K562 (cell line): ENCODE measurements at regions not wholly inside any gene's neighbourhood (a gene's known extent, or its start where the extent isn't known, plus 50 kb on each side); places are given as distances from the start of the nearest gene placed in this dataset.

Experiments used
- ATAC-seq: fragments of 200-7000 bp; cut with Tn5 transposase; 3 replicates; pipeline ENCODE4 v1.9.1; 2020; ENCODE audit warnings: moderate library complexity
- BruUV-seq: library from RNA; stranded (reverse); fragments of 400-500 nt; replicated peaks from 2 replicates; lab custom pipeline; 2021; lab: Mats Ljungman, UMichigan
- CTCF ChIA-PET: fragments of 300-600 bp; formaldehyde crosslinking; extraction: SDS; loops from one replicate; lab custom pipeline; 2021; ENCODE audit warnings: low intra/inter-chr PET ratio; lab: Yijun Ruan, JAX
- POLR2A ChIA-PET: fragments of 300-600, 350-650 bp; sonication (Branson Sonifier 250); formaldehyde crosslinking; extraction: SDS; loops from one replicate; lab custom pipeline; 2021; ENCODE audit warnings: antibody characterized with exemption, inconsistent platforms; lab: Yijun Ruan, JAX
- DNase-seq, 4 experiments: peaks; one replicate each; pipeline versions ENCODE4 v3.0.0 to v3.0.0-alpha.2; 2011 to 2018; ENCODE audit warnings: low spot score in 3 of 4, mixed read lengths in 3 of 4; ENCODE audit errors: extremely low read depth in 1 of 4
- FAIRE-seq: peaks from 2 replicates; lab custom pipeline; 2011; peaks lifted over from hg19 to GRCh38; lab: Jason Lieb, UNC
- H2AFZ ChIP-seq: 2 replicates; pipeline ENCODE4 v1.6.0; 2011; ENCODE audit warnings: low read depth, low read length, control low read depth, inconsistent platforms
- H3K27ac ChIP-seq: fragments of 200-600 bp; 3 replicates; pipeline ENCODE4 v1.8.0; 2011; ENCODE audit warnings: low read depth, mild to moderate bottlenecking, control low read depth, inconsistent platforms, low read length, moderate library complexity, mixed read lengths; ENCODE audit errors: extremely low read depth
- H3K27me3 ChIP-seq, 2 experiments: fragments of 300-600 bp in 1 of 2; 2 replicates in 1 of 2; 3 replicates in 1 of 2; pipeline versions ENCODE4 v1.6.0 to v1.8.0; 2011; ENCODE audit warnings: inconsistent platforms in 2 of 2, low read length in 2 of 2, mild to moderate bottlenecking in 1 of 2, mixed read lengths in 1 of 2, moderate library complexity in 1 of 2; ENCODE audit not compliant: control insufficient read depth in 2 of 2, insufficient read depth in 2 of 2
- H3K36me3 ChIP-seq: fragments of 300-600 bp; 3 replicates; pipeline ENCODE4 v1.8.0; 2011; ENCODE audit warnings: mild to moderate bottlenecking, low read length, inconsistent platforms; ENCODE audit not compliant: control insufficient read depth, insufficient read depth
- H3K4me1 ChIP-seq, 2 experiments: fragments of 200-600 bp in 1 of 2; replicated peaks in 1 of 2; 2 replicates in 1 of 2; 3 replicates in 1 of 2; pipeline versions ENCODE4 v1.5.1 to v1.8.0; 2011; ENCODE audit warnings: inconsistent platforms in 2 of 2, low read length in 2 of 2, mild to moderate bottlenecking in 1 of 2, mixed read lengths in 1 of 2, moderate library complexity in 1 of 2; ENCODE audit not compliant: control insufficient read depth in 2 of 2, insufficient read depth in 2 of 2
- H3K4me2 ChIP-seq: 2 replicates; pipeline ENCODE4 v1.6.1; 2011; ENCODE audit warnings: low read length, control low read depth, inconsistent platforms, mixed read lengths; ENCODE audit not compliant: insufficient read depth
- H3K4me3 ChIP-seq: fragments of 200-600 bp; sonication (generic), shearing (Covaris generic); 2 replicates; pipeline ENCODE4 v1.5.1; 2016; ENCODE audit warnings: control low read depth, inconsistent platforms
- H3K79me2 ChIP-seq: fragments of 200-600 bp; 3 replicates; pipeline ENCODE4 v1.8.0; 2011; ENCODE audit warnings: low read length, inconsistent platforms; ENCODE audit not compliant: control insufficient read depth, insufficient read depth
- H3K9ac ChIP-seq, 2 experiments: 2 replicates each; pipeline versions ENCODE4 v1.6.0 to v1.6.1; 2011; ENCODE audit warnings: low read depth in 2 of 2, low read length in 2 of 2, control low read depth in 1 of 2, inconsistent platforms in 1 of 2, mild to moderate bottlenecking in 1 of 2, mixed read lengths in 1 of 2; ENCODE audit not compliant: insufficient read depth in 1 of 2
- H3K9me1 ChIP-seq: one replicate; pipeline ENCODE4 v1.6.0; 2011; ENCODE audit warnings: inconsistent platforms, mild to moderate bottlenecking, low read length, moderate library complexity; ENCODE audit not compliant: control insufficient read depth, insufficient read depth
- H3K9me3 ChIP-seq: replicated peaks from 2 replicates; pipeline ENCODE4 v1.5.1; 2011; ENCODE audit warnings: low read depth, low read length, inconsistent platforms; ENCODE audit not compliant: control insufficient read depth, insufficient read depth
- H4K20me1 ChIP-seq: replicated peaks from 2 replicates; pipeline ENCODE4 v1.6.1; 2011; ENCODE audit warnings: low read length, inconsistent platforms, mixed read lengths; ENCODE audit not compliant: control insufficient read depth, insufficient read depth
- ASH1L ChIP-seq: fragments of 450-650 bp; IDR thresholded peaks from 2 replicates; pipeline ENCODE4 v1.6.1; 2018; ENCODE audit warnings: borderline replicate concordance, mild to moderate bottlenecking, low read depth; ENCODE audit not compliant: partially characterized antibody
- EGR1 ChIP-seq: fragments of 450-650 bp; conservative IDR thresholded peaks from 2 replicates; pipeline ENCODE4 v1.6.1; 2017; ENCODE audit warnings: mild to moderate bottlenecking
- FOXM1 ChIP-seq, 2 experiments: fragments of 450-650 bp in 1 of 2; sonication (generic) in 1 of 2; formaldehyde crosslinking in 1 of 2; IDR thresholded peaks; 2 replicates each; pipeline versions ENCODE4 v1.6.1 to v1.9.0; 2017 to 2022; ENCODE audit warnings: low read depth in 2 of 2, mild to moderate bottlenecking in 2 of 2, missing genetic modification reagents in 1 of 2, moderate library complexity in 1 of 2
- ILK ChIP-seq: fragments of 450-650 bp; IDR thresholded peaks from 2 replicates; pipeline ENCODE4 v1.6.1; 2016; ENCODE audit warnings: missing genetic modification characterization, low read depth, mild to moderate bottlenecking, missing compliant biosample characterization, moderate library complexity, borderline replicate concordance
- KAT7 ChIP-seq: sonication (generic); formaldehyde crosslinking; IDR thresholded peaks from 2 replicates; pipeline ENCODE4 v1.8.0; 2022; ENCODE audit warnings: missing genetic modification reagents, mild to moderate bottlenecking, borderline replicate concordance
- RBFOX2 ChIP-seq: fragments of 200-400 bp; formaldehyde crosslinking; IDR thresholded peaks from 2 replicates; pipeline ENCODE4 v1.6.1; 2017; ENCODE audit warnings: low read depth, mild to moderate bottlenecking, low read length, moderate library complexity
- TAF7 ChIP-seq: fragments of 450-650 bp; IDR thresholded peaks from 2 replicates; pipeline ENCODE4 v1.6.1; 2016; ENCODE audit warnings: missing genetic modification characterization, missing compliant biosample characterization
- ZFP36 ChIP-seq: fragments of 150-350 bp; IDR thresholded peaks from 2 replicates; pipeline ENCODE4 v1.6.1; 2018; ENCODE audit warnings: low read length, low read depth; ENCODE audit not compliant: partially characterized antibody
- ZNF124 ChIP-seq: sonication (generic); formaldehyde crosslinking; IDR thresholded peaks from 2 replicates; pipeline ENCODE4 v1.8.1; 2022; ENCODE audit warnings: missing genetic modification reagents
- ZNF263 ChIP-seq: sonication (generic); formaldehyde crosslinking; IDR thresholded peaks from 2 replicates; pipeline ENCODE4 v1.8.0; 2022; ENCODE audit warnings: mild to moderate bottlenecking, missing genetic modification reagents, borderline replicate concordance
- WGBS: fragments of 100-300 bp; shearing (Covaris generic); methylation state at CpG from one replicate; pipeline ENCODE4 v1.1.6; 2016; ENCODE audit warnings: low coverage, mixed read lengths; ENCODE audit not compliant: insufficient coverage; ENCODE audit errors: missing lambda C conversion rate; 5-methylcytosine and 5-hydroxymethylcytosine counted together
- in situ Hi-C: fragments of 300-500 bp; cut with MboI; formaldehyde crosslinking; loops from 4 replicates; pipeline ENCODE4 v1.15.0; 2018; ENCODE audit warnings: inconsistent platforms, mixed read lengths
- intact Hi-C: fragments of 100-400 bp; cut with micrococcal nuclease; formaldehyde crosslinking; loops from 2 replicates; pipeline ENCODE4 v1.14.2; 2022
- TF ChIP-seq, protein P1 (sequence below): fragments of 250-450 bp; sonication (Bioruptor Pico); IDR thresholded peaks from 2 replicates; pipeline ENCODE4 v1.8.0; 2021; ENCODE audit warnings: moderate library complexity, mild to moderate bottlenecking, inconsistent platforms
- TF ChIP-seq, protein P2 (sequence below): fragments of 450-650 bp; IDR thresholded peaks from 2 replicates; pipeline ENCODE4 v1.6.1; 2017; ENCODE audit warnings: antibody characterized with exemption, mild to moderate bottlenecking

GRCh38 chr5:135191084-135191826 is 157.2 kb upstream of the PITX1 start:
- H2AFZ ChIP-seq, result peak overlapping the region; percentile 75
- peaks cover 36 to 52% of the 10 kb centered on the region in 2 experiments; a peak in 4 of 5 replicates for H3K4me1 ChIP-seq
- no peaks in the 10 kb centered on the region for H3K9me3 ChIP-seq
- H3K27me3 ChIP-seq, result no peaks in the 10 kb centered on the region
- BruUV-seq, result no TSS peak
- FAIRE-seq (no peak), ATAC-seq (peak; percentile 85), DNase-seq (peak; percentile 70 to 88 (median 73))
- H4K20me1 ChIP-seq, result no peaks in the 10 kb centered on the region
- peak overlapping the region; percentile 62 for H3K4me2 ChIP-seq
- no peaks in the 10 kb centered on the region for H3K79me2 ChIP-seq
- peak overlapping the region; percentile 28 for H3K4me3 ChIP-seq
- H3K9me1 ChIP-seq, result no peaks in the 10 kb centered on the region
- CTCF ChIA-PET, result interaction anchor here (1.2 kb wide), 1 partner anchor 274 kb away, joined by 7 read pairs; no protein-coding TSS in a partner anchor
- intact Hi-C loops, result loop anchor here (5.0 kb wide), 2 partner anchors 141 to 159 kb away; partner anchors contain the start of gene PITX1
- H3K27ac ChIP-seq, result peak overlapping the region; percentile 62; the same call in 2 of the 3 replicates
- POLR2A ChIA-PET, result interaction anchor here (1.1 to 2.3 kb wide), 5 partner anchors 10 to 165 kb away, joined by 3 to 10 read pairs (median 7); no protein-coding TSS in a partner anchor
- H3K9ac ChIP-seq, result peak overlapping the region; percentile 45 to 87
- H3K36me3 ChIP-seq, result no peaks in the 10 kb centered on the region
- 29% methylated on average over 37 of the region's 54 CpGs for WGBS
- in situ Hi-C loops, result no loop called here
- TF ChIP-seq FOXM1 (IDR thresholded peaks at IDR 0.05; ENCODE audit: low read depth), result no peak
- no peak for TF ChIP-seq FOXM1 (CRISPR knock-in tag; IDR thresholded peaks at IDR 0.05; ENCODE audit: low read depth)
- TF ChIP-seq ZFP36, result peak; percentile 33
- no peak for TF ChIP-seq ILK (tag)
- no peak for TF ChIP-seq KAT7 (CRISPR knock-in tag)
- no peak for TF ChIP-seq TAF7
- TF ChIP-seq RBFOX2, result peak; percentile 79
- no peak; the same call in none of the 2 replicates for TF ChIP-seq EGR1
- no peak for TF ChIP-seq ZNF124 (CRISPR knock-in tag)
- TF ChIP-seq ASH1L, result no peak
- TF ChIP-seq ZNF263 (CRISPR knock-in tag), result peak; percentile 36; the same call in 1 of the 2 replicates
- TF ChIP-seq, protein P1, sequence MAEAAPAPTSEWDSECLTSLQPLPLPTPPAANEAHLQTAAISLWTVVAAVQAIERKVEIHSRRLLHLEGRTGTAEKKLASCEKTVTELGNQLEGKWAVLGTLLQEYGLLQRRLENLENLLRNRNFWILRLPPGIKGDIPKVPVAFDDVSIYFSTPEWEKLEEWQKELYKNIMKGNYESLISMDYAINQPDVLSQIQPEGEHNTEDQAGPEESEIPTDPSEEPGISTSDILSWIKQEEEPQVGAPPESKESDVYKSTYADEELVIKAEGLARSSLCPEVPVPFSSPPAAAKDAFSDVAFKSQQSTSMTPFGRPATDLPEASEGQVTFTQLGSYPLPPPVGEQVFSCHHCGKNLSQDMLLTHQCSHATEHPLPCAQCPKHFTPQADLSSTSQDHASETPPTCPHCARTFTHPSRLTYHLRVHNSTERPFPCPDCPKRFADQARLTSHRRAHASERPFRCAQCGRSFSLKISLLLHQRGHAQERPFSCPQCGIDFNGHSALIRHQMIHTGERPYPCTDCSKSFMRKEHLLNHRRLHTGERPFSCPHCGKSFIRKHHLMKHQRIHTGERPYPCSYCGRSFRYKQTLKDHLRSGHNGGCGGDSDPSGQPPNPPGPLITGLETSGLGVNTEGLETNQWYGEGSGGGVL (CRISPR knock-in tag), result no peak
- TF ChIP-seq, protein P2, sequence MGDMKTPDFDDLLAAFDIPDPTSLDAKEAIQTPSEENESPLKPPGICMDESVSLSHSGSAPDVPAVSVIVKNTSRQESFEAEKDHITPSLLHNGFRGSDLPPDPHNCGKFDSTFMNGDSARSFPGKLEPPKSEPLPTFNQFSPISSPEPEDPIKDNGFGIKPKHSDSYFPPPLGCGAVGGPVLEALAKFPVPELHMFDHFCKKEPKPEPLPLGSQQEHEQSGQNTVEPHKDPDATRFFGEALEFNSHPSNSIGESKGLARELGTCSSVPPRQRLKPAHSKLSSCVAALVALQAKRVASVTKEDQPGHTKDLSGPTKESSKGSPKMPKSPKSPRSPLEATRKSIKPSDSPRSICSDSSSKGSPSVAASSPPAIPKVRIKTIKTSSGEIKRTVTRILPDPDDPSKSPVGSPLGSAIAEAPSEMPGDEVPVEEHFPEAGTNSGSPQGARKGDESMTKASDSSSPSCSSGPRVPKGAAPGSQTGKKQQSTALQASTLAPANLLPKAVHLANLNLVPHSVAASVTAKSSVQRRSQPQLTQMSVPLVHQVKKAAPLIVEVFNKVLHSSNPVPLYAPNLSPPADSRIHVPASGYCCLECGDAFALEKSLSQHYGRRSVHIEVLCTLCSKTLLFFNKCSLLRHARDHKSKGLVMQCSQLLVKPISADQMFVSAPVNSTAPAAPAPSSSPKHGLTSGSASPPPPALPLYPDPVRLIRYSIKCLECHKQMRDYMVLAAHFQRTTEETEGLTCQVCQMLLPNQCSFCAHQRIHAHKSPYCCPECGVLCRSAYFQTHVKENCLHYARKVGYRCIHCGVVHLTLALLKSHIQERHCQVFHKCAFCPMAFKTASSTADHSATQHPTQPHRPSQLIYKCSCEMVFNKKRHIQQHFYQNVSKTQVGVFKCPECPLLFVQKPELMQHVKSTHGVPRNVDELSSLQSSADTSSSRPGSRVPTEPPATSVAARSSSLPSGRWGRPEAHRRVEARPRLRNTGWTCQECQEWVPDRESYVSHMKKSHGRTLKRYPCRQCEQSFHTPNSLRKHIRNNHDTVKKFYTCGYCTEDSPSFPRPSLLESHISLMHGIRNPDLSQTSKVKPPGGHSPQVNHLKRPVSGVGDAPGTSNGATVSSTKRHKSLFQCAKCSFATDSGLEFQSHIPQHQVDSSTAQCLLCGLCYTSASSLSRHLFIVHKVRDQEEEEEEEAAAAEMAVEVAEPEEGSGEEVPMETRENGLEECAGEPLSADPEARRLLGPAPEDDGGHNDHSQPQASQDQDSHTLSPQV, result 0 out of 2 replicates have a peak, but pooled peaks have one; percentile 38
